Hindlimb muscle (tissue), 1 donor: ENCODE measurements at regions not wholly inside any gene's neighbourhood (a gene's known extent, or its start where the extent isn't known, plus 50 kb on each side); places are given as distances from the start of the nearest gene placed in this dataset.
"Not testable (repeated sequence)": the region's sequence is repeated elsewhere in the genome, so short reads cannot be mapped to it uniquely, and the experiment has no call there.

Source experiments
- DNase-seq: peaks from one replicate; pipeline ENCODE4 v3.0.0-alpha.2; 2013

GRCh38 chr4:13989501-13989900 lies 362.0 kb upstream of the BOD1L1 start:
- no peak for DNase-seq

DNA sequence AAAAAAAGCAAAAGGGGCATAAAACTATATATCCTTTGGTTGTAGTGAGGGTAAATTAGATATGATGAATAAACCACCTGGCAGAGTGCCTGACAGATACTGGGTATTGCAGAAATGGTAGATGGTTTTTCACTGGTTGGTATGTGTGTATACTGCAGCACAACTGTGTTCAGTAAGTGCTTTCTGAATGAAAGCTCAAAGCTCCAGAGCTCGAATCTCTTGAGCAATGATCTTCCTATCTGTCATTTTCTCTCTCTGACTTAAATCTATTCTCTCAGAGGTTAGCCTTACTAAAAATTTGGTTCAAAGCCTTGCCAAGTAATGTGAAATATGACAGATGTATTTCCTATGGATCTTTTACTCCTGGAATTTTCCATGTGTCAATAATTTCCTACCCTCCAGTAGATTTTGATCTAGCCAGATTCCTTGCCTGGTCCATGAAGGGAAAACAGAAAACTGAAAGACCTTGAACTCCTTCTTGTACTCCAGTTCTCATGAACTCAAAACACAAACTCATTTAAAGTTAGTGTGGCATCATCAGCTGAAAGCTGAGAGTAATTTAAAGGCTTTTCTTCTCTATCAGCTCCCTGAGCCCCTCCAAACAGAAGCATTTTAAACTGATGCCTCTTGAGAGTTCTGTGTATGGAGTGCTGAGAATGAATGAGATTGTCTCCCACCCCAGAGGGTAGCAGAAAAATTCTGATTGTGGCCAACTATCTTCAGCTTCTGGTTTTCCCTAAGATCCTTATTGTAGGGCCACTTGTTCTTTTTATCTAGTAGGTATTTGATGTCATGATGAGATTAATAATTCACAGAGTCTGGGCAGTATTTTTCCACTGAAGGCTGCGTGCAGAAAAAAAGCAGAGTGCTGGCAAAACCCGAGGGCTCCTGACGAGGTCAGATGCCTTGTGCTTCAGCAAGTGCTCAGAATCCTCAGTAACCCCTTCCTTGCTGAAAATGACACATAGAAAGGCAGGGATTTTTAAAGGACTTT lies 363.4 kb upstream of the BOD1L1 start:
- no peak for DNase-seq

DNA sequence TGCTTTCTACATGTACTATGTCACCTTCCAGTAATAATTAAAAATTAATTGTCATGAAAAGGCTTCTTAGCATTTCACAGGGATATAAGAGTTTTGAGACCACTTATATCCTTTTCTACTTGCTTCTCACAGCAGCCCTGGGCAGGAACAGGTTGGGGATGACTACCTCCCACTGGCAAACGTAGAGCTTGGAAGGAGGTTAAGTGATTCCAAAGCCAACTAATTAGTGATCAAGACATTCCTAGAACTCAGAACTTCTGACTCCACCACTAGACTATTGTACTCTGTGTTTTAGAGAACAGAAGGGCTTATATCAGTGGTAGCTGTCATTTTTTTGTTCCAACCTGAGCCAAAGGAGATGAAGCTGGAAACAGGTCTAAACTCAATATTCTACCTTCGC lies 364.5 kb upstream of the BOD1L1 start:
- DNase-seq, result no peak

DNA sequence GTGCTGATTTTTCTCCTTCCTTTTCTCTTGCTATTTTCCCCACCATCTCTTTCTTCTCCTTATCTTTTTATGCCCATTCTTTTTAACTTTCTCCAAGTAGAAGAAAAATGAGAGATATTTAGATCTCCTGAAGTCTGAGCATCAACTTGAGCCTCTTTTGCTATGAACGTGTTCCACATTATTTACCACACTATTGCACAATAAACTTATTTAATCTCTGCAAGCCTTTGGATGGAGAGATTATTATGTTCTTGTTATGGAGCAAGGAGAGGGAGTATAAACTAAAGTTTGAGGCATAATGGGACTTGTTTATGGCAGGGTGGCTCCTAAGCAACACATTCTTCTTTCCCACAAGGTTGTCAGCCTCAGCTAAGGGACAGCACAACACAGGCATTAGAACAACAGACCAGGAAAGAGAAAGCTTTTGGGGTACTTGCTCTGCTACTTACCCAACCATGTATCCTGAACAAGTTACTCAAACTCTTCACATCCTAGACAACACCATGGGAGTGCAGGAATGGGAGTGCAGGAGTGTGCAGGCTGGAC lies 365.5 kb upstream of the BOD1L1 start:
- no peak for DNase-seq

GRCh38 chr4:13994016-13994415 lies 366.5 kb upstream of the BOD1L1 start:
- DNase-seq, result no peak

GRCh38 chr4:13998850-13999445 lies 371.4 kb upstream of the BOD1L1 start:
- DNase-seq, result no peak

- DNase-seq, result no peak
Observed at GRCh38 chr4:14000091-14000814, 372.7 kb upstream of the BOD1L1 start.

GRCh38 chr4:14002331-14002730 lies 374.8 kb upstream of the BOD1L1 start:
- not testable (repeated sequence) for DNase-seq

DNA sequence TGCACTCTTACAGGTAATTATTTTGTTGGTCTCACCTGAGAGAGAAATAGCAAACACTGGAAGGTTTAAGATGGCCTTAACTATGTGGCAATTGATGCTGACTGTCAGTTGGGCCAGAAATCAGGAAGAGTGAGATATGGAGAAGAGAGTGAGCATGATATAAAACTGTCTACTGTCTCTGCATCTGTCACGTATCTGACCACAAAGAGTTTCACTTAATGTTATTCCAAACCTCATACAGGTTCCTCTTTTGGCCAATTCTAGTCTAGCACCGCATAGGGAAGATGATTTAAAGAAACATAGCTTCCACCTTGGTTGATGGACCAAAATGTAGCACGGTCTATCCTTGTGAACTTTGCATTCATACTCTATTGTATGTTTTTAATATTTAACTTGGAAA lies 381.0 kb upstream of the BOD1L1 start:
- no peak for DNase-seq

DNA sequence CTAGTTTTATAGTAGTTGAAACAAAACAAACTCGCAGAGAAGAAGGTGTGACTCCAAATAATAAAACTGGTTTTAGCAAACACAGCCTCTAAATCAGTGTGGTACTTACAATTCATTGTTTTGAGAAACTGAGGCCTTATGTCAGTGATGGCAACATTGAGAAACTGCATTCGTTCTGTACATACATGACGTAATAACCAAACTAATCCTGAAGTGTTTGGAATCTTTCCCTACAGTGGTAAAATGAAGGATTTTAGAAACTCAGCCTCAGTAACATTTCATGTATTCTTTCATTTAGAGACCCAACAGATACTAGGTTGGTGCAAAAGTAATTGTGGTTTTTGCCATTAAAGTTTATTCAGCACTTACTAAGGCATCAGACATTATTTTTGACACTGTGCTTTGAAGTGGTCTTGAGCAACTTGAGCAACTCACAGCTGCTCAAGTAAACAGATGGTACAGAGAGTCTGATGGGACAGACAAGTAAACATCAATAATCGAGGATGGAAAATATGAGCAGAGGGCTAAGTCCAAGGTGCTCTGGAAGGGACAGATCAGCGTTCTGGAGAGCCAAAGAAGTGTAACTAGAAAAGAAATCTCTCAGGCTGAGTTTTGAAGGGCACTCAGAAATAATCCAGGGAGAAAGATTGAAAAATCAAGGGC lies 390.8 kb upstream of the BOD1L1 start:
- no peak for DNase-seq

- no peak for DNase-seq
Observed at GRCh38 chr4:14022456-14022855, 394.9 kb upstream of the BOD1L1 start.

DNA sequence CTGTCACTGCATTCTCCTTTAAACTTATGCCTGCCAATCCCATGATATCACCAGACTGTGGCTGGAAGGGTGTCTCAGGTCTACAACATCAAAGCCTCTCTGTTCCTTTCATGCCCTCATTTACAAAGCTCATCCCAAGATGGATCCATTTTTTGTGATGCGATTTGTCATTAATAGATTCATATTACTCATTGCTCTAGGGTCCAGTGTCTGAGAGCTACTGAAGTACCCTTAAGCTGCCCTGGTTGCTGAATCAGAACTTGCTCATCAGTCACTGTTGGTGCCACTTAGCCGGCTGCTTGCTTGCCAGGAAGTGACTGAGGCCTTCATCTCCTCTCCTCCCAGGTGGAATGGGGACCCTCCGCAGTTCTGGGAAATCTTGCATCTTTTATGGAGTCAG lies 395.5 kb upstream of the BOD1L1 start:
- no peak for DNase-seq

DNA sequence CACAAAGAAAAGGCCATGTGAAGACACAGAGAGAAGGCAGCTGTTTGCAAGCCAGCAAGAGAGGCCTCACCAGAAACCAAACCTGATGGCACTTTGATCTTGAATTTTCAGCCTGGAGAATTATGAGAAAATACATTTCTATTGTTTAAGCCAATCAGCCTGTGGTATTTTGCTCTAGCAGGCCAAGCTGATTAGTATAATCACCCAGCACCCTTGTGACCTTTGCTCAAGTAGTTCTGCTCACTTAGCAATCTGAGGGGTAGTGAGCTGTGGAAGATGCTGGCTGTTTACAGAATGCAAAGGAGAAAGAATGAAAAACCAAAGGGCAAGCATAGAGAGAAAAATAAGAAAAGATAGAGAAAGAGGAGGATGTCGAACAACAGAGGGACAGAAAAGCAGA lies 396.4 kb upstream of the BOD1L1 start:
- DNase-seq, result no peak

DNA sequence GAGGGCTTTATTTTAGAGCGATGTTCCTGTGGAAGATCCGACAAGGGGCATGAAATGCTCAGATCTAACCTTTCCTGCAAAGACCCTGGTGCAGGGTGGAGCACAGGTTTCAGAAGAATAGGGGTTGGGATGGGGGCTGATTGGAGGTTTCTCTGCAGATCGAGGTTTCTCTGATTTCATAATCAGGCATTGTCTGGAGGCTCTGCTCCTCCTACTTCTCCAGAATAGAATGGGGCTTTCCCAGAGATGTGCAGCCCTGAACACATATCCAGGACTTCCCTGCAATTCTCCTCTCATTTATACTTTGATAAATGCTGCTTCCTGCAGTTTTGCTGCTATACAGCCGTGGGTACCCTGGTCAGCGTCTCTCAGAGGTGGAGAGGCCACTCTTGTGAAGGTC lies 397.6 kb upstream of the BOD1L1 start:
- no peak for DNase-seq

DNA sequence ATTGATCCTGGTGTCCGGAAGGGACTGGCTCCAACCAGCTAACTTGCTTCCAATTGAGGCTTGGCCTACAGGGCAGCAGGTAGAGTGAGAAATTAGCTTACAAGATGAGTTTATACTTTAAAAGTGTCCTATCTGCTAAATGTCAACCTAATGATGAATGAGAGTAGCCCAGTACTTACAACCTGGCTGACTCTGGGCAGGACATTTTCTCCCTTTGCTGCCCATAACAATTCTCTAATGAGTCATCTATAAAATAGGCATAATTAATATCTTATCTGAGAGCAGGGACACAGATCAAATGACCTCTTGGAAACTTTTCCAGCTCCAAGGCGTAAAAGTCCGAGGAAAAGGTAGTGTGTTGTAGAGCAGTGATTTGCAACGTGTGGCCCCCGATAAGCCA lies 398.4 kb upstream of the BOD1L1 start:
- no peak for DNase-seq

DNA sequence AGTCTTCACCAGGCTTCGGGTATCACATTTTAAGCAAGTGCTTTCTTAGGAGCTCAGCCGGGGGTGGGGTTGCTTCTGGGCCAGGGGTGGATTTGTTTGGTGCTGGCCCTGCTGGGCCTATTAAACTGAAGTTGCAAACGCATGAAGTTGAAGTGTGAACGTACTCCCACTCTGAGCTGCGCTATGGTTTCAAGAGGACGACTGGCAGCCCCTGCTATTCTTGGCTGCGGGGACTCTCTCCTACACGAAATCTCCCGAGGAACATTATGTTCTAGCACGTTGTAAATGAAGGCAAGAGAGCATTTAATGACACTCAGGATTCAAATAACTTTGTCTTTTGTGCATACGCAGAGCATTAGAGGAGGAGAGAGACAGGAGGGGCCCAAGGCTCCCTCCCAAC lies 401.3 kb upstream of the BOD1L1 start:
- no peak for DNase-seq

DNA sequence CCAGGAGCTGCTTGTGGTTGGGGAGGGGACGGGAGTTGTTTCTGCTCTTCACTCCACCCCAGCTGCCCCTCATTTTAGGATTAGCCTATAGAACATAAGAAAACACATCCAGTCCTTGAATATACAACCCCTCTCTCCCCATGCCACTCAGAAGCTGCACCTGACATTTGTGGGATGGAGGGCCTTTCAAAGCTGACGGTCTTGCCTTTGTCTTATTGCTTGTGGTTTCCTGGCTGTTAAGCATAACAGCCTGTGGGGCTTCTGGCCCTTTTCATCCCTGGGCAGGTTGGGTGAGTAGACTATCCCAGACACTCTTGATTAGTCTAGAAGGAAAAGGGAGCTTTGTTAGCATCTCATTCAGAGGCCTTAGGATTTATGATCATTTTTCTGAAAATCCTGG lies 407.6 kb upstream of the BOD1L1 start:
- DNase-seq, result no peak

DNA sequence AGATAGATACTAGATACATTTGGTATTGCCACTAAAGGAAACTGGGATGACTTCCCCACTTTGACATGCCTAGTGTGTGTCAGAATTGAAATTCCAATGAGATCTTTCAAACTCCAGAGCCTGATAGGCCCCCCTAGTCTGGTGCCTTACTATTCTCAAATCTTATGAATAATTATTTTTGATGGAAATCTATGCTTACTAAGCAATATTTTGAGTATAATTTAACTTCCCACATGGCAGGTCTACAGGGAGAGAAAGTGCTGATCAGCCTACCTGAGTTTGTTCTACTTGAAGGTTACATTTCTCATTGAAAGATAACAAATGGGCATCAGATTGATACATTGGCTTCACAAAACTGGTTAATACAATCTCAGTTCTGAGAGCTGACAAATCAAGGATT lies 415.7 kb upstream of the BOD1L1 start:
- DNase-seq, result no peak

- no peak for DNase-seq
Observed at GRCh38 chr4:14046642-14047041, 419.1 kb upstream of the BOD1L1 start.

GRCh38 chr4:14047840-14048239 lies 420.3 kb upstream of the BOD1L1 start:
- DNase-seq, result no peak

DNA sequence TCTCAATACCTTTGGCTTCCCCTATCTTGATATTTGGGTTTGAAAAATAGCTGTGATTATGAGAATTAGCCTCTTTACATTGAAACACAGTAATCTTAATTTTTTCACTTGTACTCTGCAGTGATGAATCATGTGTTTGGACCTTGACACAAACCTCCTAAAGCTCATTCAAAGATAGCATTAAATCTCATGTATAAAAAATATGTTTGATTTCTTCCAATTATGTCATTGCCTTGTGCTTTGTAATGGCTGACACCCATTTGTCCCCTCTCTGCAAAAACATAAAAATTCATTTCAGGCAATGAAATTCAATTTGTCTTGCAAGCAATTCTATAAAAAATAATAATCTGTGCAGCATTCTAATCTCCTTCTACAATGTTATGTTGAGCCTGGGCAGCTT lies 422.4 kb upstream of the BOD1L1 start:
- no peak for DNase-seq

DNA sequence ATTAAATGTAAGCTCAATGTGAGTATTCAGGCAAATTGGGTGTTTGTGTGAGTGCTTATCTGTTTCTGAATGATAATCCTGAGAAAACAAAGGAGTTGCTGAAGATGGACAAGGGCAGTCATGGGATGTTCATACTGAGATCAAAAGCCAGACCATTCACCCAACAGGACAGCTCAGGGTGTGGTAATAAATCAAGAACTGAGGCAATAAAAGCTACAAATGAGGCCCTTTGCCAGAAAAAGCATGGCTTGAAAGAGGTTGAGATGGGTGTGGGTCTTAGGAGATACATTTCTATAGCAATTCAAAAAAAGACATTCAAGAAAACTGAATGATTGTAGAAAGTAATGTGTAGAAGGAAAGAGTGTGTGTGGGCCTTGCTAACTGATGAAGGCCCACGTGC lies 425.8 kb upstream of the BOD1L1 start:
- DNase-seq, result no peak

- no peak for DNase-seq
Observed at GRCh38 chr4:14054391-14054790, 426.9 kb upstream of the BOD1L1 start.
